Panc1 (cell line): ENCODE measurements at regions not wholly inside any gene's neighbourhood (a gene's known extent, or its start where the extent isn't known, plus 50 kb on each side); places are given as distances from the start of the nearest gene placed in this dataset.

Source experiments
- ATAC-seq: fragments of 200-7000 bp; cut with Tn5 transposase; 2 replicates; pipeline ENCODE4 v1.9.1; 2020; ENCODE audit warnings: mild to moderate bottlenecking, moderate library complexity
- BruUV-seq: library from RNA; stranded (reverse); fragments of 400-500 nt; replicated peaks from 2 replicates; lab custom pipeline; 2021; lab: Mats Ljungman, UMichigan
- CTCF ChIA-PET: fragments of 300-600 bp; sonication (Branson Sonifier 250); formaldehyde crosslinking; loops from one replicate; lab custom pipeline; 2022; ENCODE audit warnings: antibody characterized with exemption; lab: Charles Lee
- POLR2A ChIA-PET: fragments of 300-600 bp; sonication (Branson Sonifier 250); formaldehyde crosslinking; loops from one replicate; lab custom pipeline; 2022; ENCODE audit warnings: antibody characterized with exemption; lab: Charles Lee
- DNase-seq: peaks from one replicate; pipeline ENCODE4 v3.0.0-alpha.2; 2010; ENCODE audit warnings: low read depth, low spot score
- H3K27ac ChIP-seq: 2 replicates; pipeline ENCODE4 v1.5.1; 2011; ENCODE audit warnings: mild to moderate bottlenecking, low read length, inconsistent platforms
- H3K27me3 ChIP-seq: fragments of 200-500 bp; sonication (Bioruptor generic); 2 replicates; pipeline ENCODE4 v1.6.0; 2014; ENCODE audit warnings: low read length, inconsistent platforms; ENCODE audit not compliant: control insufficient read depth, insufficient read depth
- H3K36me3 ChIP-seq: fragments of 200-500 bp; sonication (Bioruptor generic); 2 replicates; pipeline ENCODE4 v1.5.1; 2014; ENCODE audit warnings: inconsistent platforms, mild to moderate bottlenecking, low read length, moderate library complexity; ENCODE audit not compliant: control insufficient read depth, insufficient read depth
- H3K4me1 ChIP-seq: 2 replicates; pipeline ENCODE4 v1.5.1; 2011; ENCODE audit warnings: inconsistent platforms, mild to moderate bottlenecking, low read length, moderate library complexity; ENCODE audit not compliant: control insufficient read depth, insufficient read depth
- H3K4me3 ChIP-seq, 2 experiments: 2 replicates each; pipeline ENCODE4 v1.5.1; 2011 to 2012; ENCODE audit warnings: low read depth in 2 of 2, low read length in 2 of 2, mild to moderate bottlenecking in 2 of 2, inconsistent platforms in 1 of 2, moderate library complexity in 1 of 2
- H3K9me3 ChIP-seq: fragments of 200-500 bp; sonication (Bioruptor generic); 2 replicates; pipeline ENCODE4 v1.5.1; 2014; ENCODE audit warnings: low read depth, mild to moderate bottlenecking, inconsistent platforms, low read length, moderate library complexity; ENCODE audit not compliant: control insufficient read depth, insufficient read depth
- CTCF ChIP-seq: fragments of 450-650 bp; IDR thresholded peaks from 2 replicates; pipeline ENCODE4 v1.5.1; 2017; ENCODE audit warnings: mild to moderate bottlenecking
- POLR2AphosphoS5 ChIP-seq: IDR thresholded peaks from 2 replicates; pipeline ENCODE4 v1.6.1; 2012; ENCODE audit warnings: mild to moderate bottlenecking, low read depth, low read length, moderate library complexity
- SIN3A ChIP-seq: IDR thresholded peaks from 2 replicates; pipeline ENCODE4 v1.6.1; 2012; ENCODE audit warnings: low read depth, mild to moderate bottlenecking, low read length, moderate library complexity, borderline replicate concordance; ENCODE audit not compliant: insufficient read depth
- TCF7L2 ChIP-seq: IDR thresholded peaks from 2 replicates; pipeline ENCODE4 v1.6.1; 2011; ENCODE audit warnings: mild to moderate bottlenecking, low read depth, low read length, inconsistent platforms
- in situ Hi-C: cut with HindIII; loops from 2 replicates; pipeline ENCODE4 v1.10.0; 2016; ENCODE audit warnings: low sequenced_read_pairs, low pct_unique_long_range_greater_than_20kb
- intact Hi-C: fragments of 100-400 bp; cut with micrococcal nuclease; formaldehyde crosslinking; loops from one replicate; pipeline ENCODE4 v1.10.0; 2022; ENCODE audit not compliant: unreplicated experiment
- TF ChIP-seq, protein P1 (sequence below), 2 experiments: IDR thresholded peaks; 2 replicates each; pipeline ENCODE4 v1.6.1; 2011 to 2012; ENCODE audit warnings: low read depth in 2 of 2, control low read depth in 1 of 2, low read length in 1 of 2, mild to moderate bottlenecking in 1 of 2, moderate library complexity in 1 of 2; ENCODE audit not compliant: insufficient read depth in 1 of 2

DNA sequence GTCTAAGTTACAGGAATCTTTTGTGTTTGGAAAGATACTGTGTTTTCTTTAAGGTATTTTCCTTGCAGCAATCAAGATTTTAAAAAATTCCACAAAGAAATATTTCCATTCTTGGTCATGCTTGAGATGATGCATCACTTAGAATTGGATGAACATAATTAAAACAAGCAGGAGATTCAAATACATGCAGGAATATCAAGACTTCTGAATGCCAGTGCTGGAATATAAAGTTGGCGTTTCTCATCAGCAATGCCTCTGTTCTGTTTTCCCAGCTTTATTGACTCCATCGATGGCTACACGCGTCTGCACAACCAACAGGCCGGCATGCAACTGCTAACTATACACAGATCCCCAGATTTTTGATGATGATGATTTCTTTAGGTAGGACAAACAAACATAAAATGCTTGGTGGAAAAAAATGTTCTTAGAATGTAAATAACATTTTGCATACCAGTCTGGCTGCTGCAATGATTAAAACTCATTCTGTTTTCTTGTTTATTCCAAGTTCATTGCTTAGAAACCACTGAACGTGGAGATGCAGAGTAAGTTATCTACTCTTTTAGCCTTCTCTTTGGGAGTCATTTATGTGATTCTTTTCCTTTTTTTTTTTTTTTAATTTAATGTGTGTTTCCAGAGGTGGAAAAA lies 91.3 kb upstream of the FAM171A1 start:
- intact Hi-C loops (no loop called here), in situ Hi-C loops (no loop called here)
- DNase-seq (no peak), ATAC-seq (no peak)
- Histone ChIP-seq H3K9me3 (no peaks in the 10 kb centered on the region), H3K27me3 (no peaks in the 10 kb centered on the region), H3K27ac (no peak overlapping the region), H3K4me3 (no peak overlapping the region), H3K36me3 (no peaks in the 10 kb centered on the region), H3K4me1 (no peaks in the 10 kb centered on the region)
- no TSS peak for BruUV-seq
- POLR2A ChIA-PET: no interaction called here
- CTCF ChIA-PET: no interaction called here
- TF ChIP-seq TCF7L2 (no peak), SIN3A (no peak), CTCF (no peak), POLR2AphosphoS5 (no peak)
- TF ChIP-seq, protein P1, sequence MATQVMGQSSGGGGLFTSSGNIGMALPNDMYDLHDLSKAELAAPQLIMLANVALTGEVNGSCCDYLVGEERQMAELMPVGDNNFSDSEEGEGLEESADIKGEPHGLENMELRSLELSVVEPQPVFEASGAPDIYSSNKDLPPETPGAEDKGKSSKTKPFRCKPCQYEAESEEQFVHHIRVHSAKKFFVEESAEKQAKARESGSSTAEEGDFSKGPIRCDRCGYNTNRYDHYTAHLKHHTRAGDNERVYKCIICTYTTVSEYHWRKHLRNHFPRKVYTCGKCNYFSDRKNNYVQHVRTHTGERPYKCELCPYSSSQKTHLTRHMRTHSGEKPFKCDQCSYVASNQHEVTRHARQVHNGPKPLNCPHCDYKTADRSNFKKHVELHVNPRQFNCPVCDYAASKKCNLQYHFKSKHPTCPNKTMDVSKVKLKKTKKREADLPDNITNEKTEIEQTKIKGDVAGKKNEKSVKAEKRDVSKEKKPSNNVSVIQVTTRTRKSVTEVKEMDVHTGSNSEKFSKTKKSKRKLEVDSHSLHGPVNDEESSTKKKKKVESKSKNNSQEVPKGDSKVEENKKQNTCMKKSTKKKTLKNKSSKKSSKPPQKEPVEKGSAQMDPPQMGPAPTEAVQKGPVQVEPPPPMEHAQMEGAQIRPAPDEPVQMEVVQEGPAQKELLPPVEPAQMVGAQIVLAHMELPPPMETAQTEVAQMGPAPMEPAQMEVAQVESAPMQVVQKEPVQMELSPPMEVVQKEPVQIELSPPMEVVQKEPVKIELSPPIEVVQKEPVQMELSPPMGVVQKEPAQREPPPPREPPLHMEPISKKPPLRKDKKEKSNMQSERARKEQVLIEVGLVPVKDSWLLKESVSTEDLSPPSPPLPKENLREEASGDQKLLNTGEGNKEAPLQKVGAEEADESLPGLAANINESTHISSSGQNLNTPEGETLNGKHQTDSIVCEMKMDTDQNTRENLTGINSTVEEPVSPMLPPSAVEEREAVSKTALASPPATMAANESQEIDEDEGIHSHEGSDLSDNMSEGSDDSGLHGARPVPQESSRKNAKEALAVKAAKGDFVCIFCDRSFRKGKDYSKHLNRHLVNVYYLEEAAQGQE (IDR thresholded peaks at IDR 0.05; ENCODE audit: insufficient read depth in 1 of 2, low read depth in 2 of 2, low read length in 1 of 2): no peak

DNA sequence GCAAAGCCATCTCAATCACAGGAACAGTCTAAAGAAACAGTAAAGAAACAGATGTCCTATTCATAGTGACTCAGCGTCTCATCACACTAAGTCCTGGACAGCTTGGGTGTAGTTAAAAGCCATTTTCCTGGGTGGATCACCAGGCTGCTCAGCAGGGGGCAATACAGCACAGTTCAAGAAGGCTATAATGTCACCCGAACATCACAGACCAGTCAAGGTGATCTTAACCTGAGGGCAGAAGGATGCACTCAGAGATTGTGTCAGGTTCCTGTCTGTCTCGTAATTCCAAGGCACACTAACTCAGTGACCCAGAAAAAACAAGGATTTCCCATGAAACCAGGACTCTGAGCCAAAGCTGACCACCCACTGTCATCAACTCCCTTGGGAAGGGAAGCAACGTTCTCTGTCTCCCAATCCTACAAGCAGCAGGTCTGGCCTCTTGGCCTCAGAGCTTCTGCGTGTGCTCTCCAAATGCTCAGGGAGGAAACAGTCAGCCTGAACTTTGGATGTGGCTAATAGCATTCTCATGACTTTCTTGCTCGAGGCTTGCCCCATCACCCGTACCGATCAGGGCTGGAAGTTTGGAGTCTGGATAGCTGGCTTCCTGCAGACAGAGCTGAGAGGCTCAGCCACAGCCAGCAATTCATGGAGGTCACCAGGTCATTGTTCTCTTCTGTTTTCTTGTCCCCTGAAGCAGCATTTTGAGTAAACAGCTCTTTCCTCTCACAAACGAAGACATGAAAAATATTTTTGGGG lies 90.4 kb upstream of the FAM171A1 start:
- H3K9me3 ChIP-seq: no peaks in the 10 kb centered on the region
- in situ Hi-C loops (no loop called here), intact Hi-C loops (no loop called here)
- DNase-seq: no peak
- H3K4me1 ChIP-seq: no peaks in the 10 kb centered on the region
- TF ChIP-seq, protein P1 (IDR thresholded peaks at IDR 0.05; ENCODE audit: insufficient read depth in 1 of 2, low read depth in 2 of 2, low read length in 1 of 2): no peak
- TF ChIP-seq TCF7L2 (no peak), CTCF (peak; percentile 13; the same call in 1 of the 2 replicates)
- no peak overlapping the region for H3K27ac ChIP-seq
- no peaks in the 10 kb centered on the region for H3K36me3 ChIP-seq
- CTCF ChIA-PET: no interaction called here
- H3K27me3 ChIP-seq: no peaks in the 10 kb centered on the region
- H3K4me3 ChIP-seq: no peak overlapping the region
- POLR2A ChIA-PET: no interaction called here
- BruUV-seq: no TSS peak
- no peak for ATAC-seq
